ENCODE measurements at regions not wholly inside any gene's neighbourhood (a gene's known extent, or its start where the extent isn't known, plus 50 kb on each side); places are given as distances from the start of the nearest gene placed in this dataset.

DNA sequence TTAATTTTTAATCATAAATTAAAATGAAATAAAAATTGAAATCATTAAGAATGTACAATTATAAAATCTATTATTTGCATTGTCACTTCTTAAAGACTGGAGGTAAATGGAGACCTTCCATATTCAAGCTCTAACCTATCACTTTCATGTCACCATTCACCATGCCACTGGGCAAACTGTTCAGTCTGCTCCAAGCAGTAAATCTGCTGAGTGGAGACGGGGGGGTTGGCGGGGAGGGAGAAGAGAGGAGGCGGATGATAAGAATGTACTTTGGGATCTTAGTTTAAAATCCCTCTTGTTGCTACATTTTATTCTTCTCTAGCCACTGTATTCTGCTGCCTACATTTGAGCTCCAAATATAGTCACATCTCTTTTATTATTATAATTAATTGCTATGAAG, 365.9 kb upstream of the NFIA start:
- no peak for DNase-seq
- no peak overlapping the region for H3K4me3 ChIP-seq (ENCODE audit: low read length in 3 of 3)
- intact Hi-C loops (cut with DNase I): no loop called here
- H3K9ac ChIP-seq (ENCODE audit: low read length in 3 of 3): no peak overlapping the region
- TF ChIP-seq, protein P1, sequence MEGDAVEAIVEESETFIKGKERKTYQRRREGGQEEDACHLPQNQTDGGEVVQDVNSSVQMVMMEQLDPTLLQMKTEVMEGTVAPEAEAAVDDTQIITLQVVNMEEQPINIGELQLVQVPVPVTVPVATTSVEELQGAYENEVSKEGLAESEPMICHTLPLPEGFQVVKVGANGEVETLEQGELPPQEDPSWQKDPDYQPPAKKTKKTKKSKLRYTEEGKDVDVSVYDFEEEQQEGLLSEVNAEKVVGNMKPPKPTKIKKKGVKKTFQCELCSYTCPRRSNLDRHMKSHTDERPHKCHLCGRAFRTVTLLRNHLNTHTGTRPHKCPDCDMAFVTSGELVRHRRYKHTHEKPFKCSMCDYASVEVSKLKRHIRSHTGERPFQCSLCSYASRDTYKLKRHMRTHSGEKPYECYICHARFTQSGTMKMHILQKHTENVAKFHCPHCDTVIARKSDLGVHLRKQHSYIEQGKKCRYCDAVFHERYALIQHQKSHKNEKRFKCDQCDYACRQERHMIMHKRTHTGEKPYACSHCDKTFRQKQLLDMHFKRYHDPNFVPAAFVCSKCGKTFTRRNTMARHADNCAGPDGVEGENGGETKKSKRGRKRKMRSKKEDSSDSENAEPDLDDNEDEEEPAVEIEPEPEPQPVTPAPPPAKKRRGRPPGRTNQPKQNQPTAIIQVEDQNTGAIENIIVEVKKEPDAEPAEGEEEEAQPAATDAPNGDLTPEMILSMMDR (IDR thresholded peaks at IDR 0.05; ENCODE audit: borderline replicate concordance, extremely low read depth, insufficient read depth): no peak
- FAIRE-seq: no peak
- H3K27ac ChIP-seq (ENCODE audit: low read depth in 2 of 2, low read length in 2 of 2): no peak overlapping the region
- H3K27me3 ChIP-seq (ENCODE audit: control insufficient read depth, insufficient read depth, low read length): no peaks in the 10 kb centered on the region
- no peaks in the 10 kb centered on the region for H3K36me3 ChIP-seq (ENCODE audit: control insufficient read depth in 2 of 3, insufficient read depth in 3 of 3, low read length in 3 of 3)
- no peaks in the 10 kb centered on the region for H3K4me1 ChIP-seq (ENCODE audit: control insufficient read depth in 2 of 3, insufficient read depth in 2 of 3, low read depth in 1 of 3, low read length in 3 of 3)
- H3K9me3 ChIP-seq (ENCODE audit: control insufficient read depth in 2 of 3, insufficient read depth in 1 of 3, low read length in 3 of 3): no peaks in the 10 kb centered on the region

DNA sequence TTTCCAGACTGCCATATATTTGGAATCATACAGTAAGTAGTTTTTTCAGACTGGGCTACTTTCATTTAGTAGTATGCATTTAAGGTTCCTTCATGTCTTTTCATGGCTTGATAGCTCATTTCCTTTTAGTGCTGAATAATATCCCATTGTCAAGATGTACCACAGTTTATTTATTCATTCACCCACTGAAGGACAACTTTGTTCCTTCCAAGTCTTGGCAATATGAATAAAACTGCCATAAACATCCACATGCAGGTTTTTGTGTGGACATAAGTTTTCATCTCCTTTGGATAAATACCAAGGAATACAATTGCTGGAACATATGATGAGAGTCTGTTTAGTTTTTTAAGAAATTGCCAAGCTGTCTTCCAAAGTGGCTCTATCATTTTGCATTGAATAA, 366.4 kb upstream of the NFIA start:
- TF ChIP-seq, protein P1 (IDR thresholded peaks at IDR 0.05; ENCODE audit: borderline replicate concordance, extremely low read depth, insufficient read depth): no peak
- H3K27me3 ChIP-seq (ENCODE audit: control insufficient read depth, insufficient read depth, low read length): no peaks in the 10 kb centered on the region
- FAIRE-seq (no peak), DNase-seq (no peak)
- no peak overlapping the region for H3K27ac ChIP-seq (ENCODE audit: low read depth in 2 of 2, low read length in 2 of 2)
- no peaks in the 10 kb centered on the region for H3K36me3 ChIP-seq (ENCODE audit: control insufficient read depth in 2 of 3, insufficient read depth in 3 of 3, low read length in 3 of 3)
- no peak overlapping the region for H3K4me3 ChIP-seq (ENCODE audit: low read length in 3 of 3)
- H3K9me3 ChIP-seq (ENCODE audit: control insufficient read depth in 2 of 3, insufficient read depth in 1 of 3, low read length in 3 of 3): no peaks in the 10 kb centered on the region
- H3K4me1 ChIP-seq (ENCODE audit: control insufficient read depth in 2 of 3, insufficient read depth in 2 of 3, low read depth in 1 of 3, low read length in 3 of 3): no peaks in the 10 kb centered on the region
- intact Hi-C loops (cut with DNase I): no loop called here
- no peak overlapping the region for H3K9ac ChIP-seq (ENCODE audit: low read length in 3 of 3)

DNA sequence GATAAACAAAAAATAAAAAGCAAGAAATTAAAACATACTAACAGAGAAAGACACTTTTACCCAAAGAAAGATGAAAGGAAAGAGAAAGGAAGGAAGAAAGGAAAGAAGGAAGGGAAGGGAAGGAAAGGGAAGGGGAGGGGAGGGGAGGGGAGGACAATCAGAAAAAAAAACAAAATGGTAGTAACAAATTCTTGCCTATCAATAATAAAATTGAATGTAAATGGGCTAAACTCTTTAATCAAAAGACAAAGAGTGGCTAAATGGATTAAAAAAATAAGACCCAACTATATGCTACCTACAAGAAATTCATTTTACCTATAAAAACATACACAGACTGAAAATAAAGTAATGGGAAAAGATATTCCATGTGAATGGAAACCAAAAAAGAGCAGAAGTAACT, 372.9 kb upstream of the NFIA start:
- no peak overlapping the region for H3K4me3 ChIP-seq (ENCODE audit: low read length in 3 of 3)
- H3K9ac ChIP-seq (ENCODE audit: low read length in 3 of 3): no peak overlapping the region
- peaks cover 0 to 3% (median 0%) of the 10 kb centered on the region in 3 donors for H3K9me3 ChIP-seq (ENCODE audit: control insufficient read depth in 2 of 3, insufficient read depth in 1 of 3, low read length in 3 of 3)
- FAIRE-seq (no peak), DNase-seq (no peak)
- no peak overlapping the region for H3K27ac ChIP-seq (ENCODE audit: low read depth in 2 of 2, low read length in 2 of 2)
- TF ChIP-seq, protein P1 (IDR thresholded peaks at IDR 0.05; ENCODE audit: borderline replicate concordance, extremely low read depth, insufficient read depth): no peak
- H3K4me1 ChIP-seq (ENCODE audit: control insufficient read depth in 2 of 3, insufficient read depth in 2 of 3, low read depth in 1 of 3, low read length in 3 of 3): no peaks in the 10 kb centered on the region
- H3K36me3 ChIP-seq (ENCODE audit: control insufficient read depth in 2 of 3, insufficient read depth in 3 of 3, low read length in 3 of 3): no peaks in the 10 kb centered on the region
- H3K27me3 ChIP-seq (ENCODE audit: control insufficient read depth, insufficient read depth, low read length): no peaks in the 10 kb centered on the region
- intact Hi-C loops (cut with DNase I): no loop called here

DNA sequence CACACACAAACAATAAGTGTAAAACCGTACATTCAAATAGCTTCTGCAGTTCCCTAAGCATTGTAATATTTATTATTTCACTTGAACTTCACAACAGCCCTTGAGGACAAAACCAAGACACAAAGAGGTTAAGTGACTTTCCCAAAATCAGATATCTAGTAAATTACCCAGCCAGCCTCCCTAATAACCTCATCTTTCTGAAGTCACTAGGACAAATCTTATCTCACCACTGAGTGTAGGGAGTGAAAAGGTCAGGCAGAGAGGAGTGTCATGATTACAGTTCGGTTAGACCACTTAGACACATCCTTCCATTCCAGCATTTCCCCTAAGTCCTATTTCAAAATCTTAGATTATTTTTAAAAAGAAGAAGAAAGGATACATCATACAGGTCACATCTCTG, 377.3 kb upstream of the NFIA start:
- FAIRE-seq: no peak
- Histone ChIP-seq H3K9me3 (ENCODE audit: control insufficient read depth in 2 of 3, insufficient read depth in 1 of 3, low read length in 3 of 3) (peaks cover 0 to 3% (median 0%) of the 10 kb centered on the region in 3 donors), H3K36me3 (ENCODE audit: control insufficient read depth in 2 of 3, insufficient read depth in 3 of 3, low read length in 3 of 3) (no peaks in the 10 kb centered on the region), H3K4me1 (ENCODE audit: control insufficient read depth in 2 of 3, insufficient read depth in 2 of 3, low read depth in 1 of 3, low read length in 3 of 3) (no peaks in the 10 kb centered on the region), H3K9ac (ENCODE audit: low read length in 3 of 3) (no peak overlapping the region), H3K27me3 (ENCODE audit: control insufficient read depth, insufficient read depth, low read length) (no peaks in the 10 kb centered on the region), H3K27ac (ENCODE audit: low read depth in 2 of 2, low read length in 2 of 2) (no peak overlapping the region), H3K4me3 (ENCODE audit: low read length in 3 of 3) (no peak overlapping the region)
- no peak for DNase-seq
- TF ChIP-seq, protein P1 (IDR thresholded peaks at IDR 0.05; ENCODE audit: borderline replicate concordance, extremely low read depth, insufficient read depth): no peak
- intact Hi-C loops (cut with DNase I): no loop called here
